Neutrophil (primary cell): ENCODE measurements at regions not wholly inside any gene's neighbourhood (a gene's known extent, or its start where the extent isn't known, plus 50 kb on each side); places are given as distances from the start of the nearest gene placed in this dataset.

ENCODE experiments used
- H3K27ac ChIP-seq: fragments of 200-600 bp; sonication (generic); 2 replicates; pipeline ENCODE4 v1.5.1; 2016; ENCODE audit warnings: mild to moderate bottlenecking, moderate library complexity
- H3K27me3 ChIP-seq: fragments of 200-600 bp; sonication (generic); 2 replicates; pipeline ENCODE4 v1.6.0; 2016; ENCODE audit warnings: mild to moderate bottlenecking
- H3K36me3 ChIP-seq: fragments of 200-600 bp; sonication (generic); 2 replicates; pipeline ENCODE4 v1.5.1; 2017
- H3K4me1 ChIP-seq, 2 experiments: fragments of 200-600 bp in 1 of 2; sonication (generic) in 1 of 2; 1 replicate in 1 of 2; 2 replicates in 1 of 2; pipeline versions ENCODE4 v1.5.1 to v1.6.1; 2013 to 2016; ENCODE audit warnings: low read depth in 1 of 2, low read length in 1 of 2, mild to moderate bottlenecking in 1 of 2, moderate library complexity in 1 of 2; ENCODE audit not compliant: control insufficient read depth in 1 of 2, insufficient read depth in 1 of 2
- H3K4me3 ChIP-seq, 2 experiments: fragments of 200-600 bp in 1 of 2; sonication (generic) in 1 of 2; 1 replicate in 1 of 2; 2 replicates in 1 of 2; pipeline ENCODE4 v1.5.1; 2013 to 2016; ENCODE audit warnings: low read depth in 1 of 2, low read length in 1 of 2, mild to moderate bottlenecking in 1 of 2, moderate library complexity in 1 of 2
- H3K9me3 ChIP-seq: fragments of 200-600 bp; sonication (generic); 2 replicates; pipeline ENCODE4 v1.5.1; 2016
- CTCF ChIP-seq: fragments of 200-600 bp; sonication (generic); IDR thresholded peaks from 2 replicates; pipeline ENCODE4 v1.5.1; 2016; ENCODE audit warnings: antibody characterized with exemption

- no peaks in the 10 kb centered on the region for H3K9me3 ChIP-seq
- no peak for TF ChIP-seq CTCF
- H3K4me3 ChIP-seq = no peak overlapping the region
- peak overlapping the region; percentile 15 for H3K27ac ChIP-seq
- H3K27me3 ChIP-seq = no peaks in the 10 kb centered on the region
- no peaks in the 10 kb centered on the region for H3K4me1 ChIP-seq
- no peaks in the 10 kb centered on the region for H3K36me3 ChIP-seq
Measured at GRCh38 chr15:69789648-69790393, 307.9 kb downstream of the TLE3 start.

- H3K9me3 ChIP-seq = no peaks in the 10 kb centered on the region
- no peak for TF ChIP-seq CTCF
- H3K27me3 ChIP-seq = no peaks in the 10 kb centered on the region
- H3K4me1 ChIP-seq = no peaks in the 10 kb centered on the region
- H3K27ac ChIP-seq = peak overlapping the region; percentile 15
- no peaks in the 10 kb centered on the region for H3K36me3 ChIP-seq
- no peak overlapping the region for H3K4me3 ChIP-seq
Measured at GRCh38 chr15:69790632-69791031, 307.1 kb downstream of the TLE3 start.

- H3K4me1 ChIP-seq = peaks cover 14 to 17% of the 10 kb centered on the region in 2 experiments
- H3K9me3 ChIP-seq = no peaks in the 10 kb centered on the region
- H3K27me3 ChIP-seq = no peaks in the 10 kb centered on the region
- H3K36me3 ChIP-seq = no peaks in the 10 kb centered on the region
- no peak overlapping the region for H3K4me3 ChIP-seq
- no peak overlapping the region for H3K27ac ChIP-seq
- TF ChIP-seq CTCF = no peak
Measured at GRCh38 chr15:69792823-69793222, 304.9 kb downstream of the TLE3 start.

GRCh38 chr15:69793431-69793780 lies 304.3 kb downstream of the TLE3 start:
- Histone ChIP-seq H3K36me3 (no peaks in the 10 kb centered on the region), H3K27ac (no peak overlapping the region), H3K27me3 (no peaks in the 10 kb centered on the region), H3K9me3 (no peaks in the 10 kb centered on the region), H3K4me1 (peaks cover 20 to 23% of the 10 kb centered on the region in 2 experiments), H3K4me3 (no peak overlapping the region)
- no peak for TF ChIP-seq CTCF

DNA sequence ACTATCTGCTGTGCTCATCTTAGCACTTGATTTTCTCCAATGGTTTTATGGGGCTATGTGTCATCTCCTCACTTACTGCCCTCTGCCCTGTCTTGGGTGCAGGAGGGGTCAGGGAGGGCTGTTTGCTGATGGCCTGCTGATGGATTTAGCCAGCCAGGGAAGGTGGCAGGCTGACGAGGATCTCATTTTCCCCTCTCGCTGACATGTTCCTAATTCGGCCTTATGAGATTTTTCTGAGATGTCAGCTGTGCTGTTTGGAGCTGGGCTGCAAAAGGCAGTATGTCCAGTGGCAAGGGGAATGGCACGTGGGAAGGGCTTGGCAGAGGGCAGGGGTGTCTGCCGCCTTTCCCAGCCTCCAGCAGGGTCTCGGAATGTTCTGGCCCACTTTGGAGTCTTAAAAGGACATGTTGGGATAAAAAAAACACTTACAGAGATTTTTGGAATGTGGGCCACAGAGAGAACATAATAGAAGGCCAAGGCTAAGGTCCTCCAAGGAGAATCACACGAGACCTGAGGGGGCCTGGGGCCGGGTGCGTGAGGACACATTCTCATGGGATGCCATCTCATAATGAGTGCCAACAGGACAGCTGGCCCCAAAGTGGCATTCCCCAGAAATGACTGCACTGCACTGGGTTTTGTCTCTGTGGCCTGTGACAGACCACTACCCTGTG lies 303.8 kb downstream of the TLE3 start:
- Histone ChIP-seq H3K4me3 (no peak overlapping the region), H3K27ac (no peak overlapping the region), H3K27me3 (no peaks in the 10 kb centered on the region), H3K9me3 (no peaks in the 10 kb centered on the region), H3K36me3 (no peaks in the 10 kb centered on the region), H3K4me1 (peaks cover 25 to 28% of the 10 kb centered on the region in 2 experiments)
- no peak for TF ChIP-seq CTCF
